Common myeloid progenitor, CD34-positive (primary cell): ENCODE measurements at regions not wholly inside any gene's neighbourhood (a gene's known extent, or its start where the extent isn't known, plus 50 kb on each side); places are given as distances from the start of the nearest gene placed in this dataset.

Experiments used
- CTCF ChIA-PET: fragments of 350-600 bp; sonication (Branson Sonifier 250); formaldehyde crosslinking; loops from one replicate; lab custom pipeline; 2021; ENCODE audit warnings: antibody characterized with exemption; lab: Charles Lee
- POLR2A ChIA-PET: fragments of 350-600 bp; sonication (Branson Sonifier 250); formaldehyde crosslinking; loops from one replicate; lab custom pipeline; 2021; ENCODE audit warnings: antibody characterized with exemption; lab: Charles Lee
- DNase-seq, 3 donors: peaks; one replicate each; pipeline versions ENCODE4 v3.0.0 to v3.0.0-alpha.2; 2013
- H3K27ac ChIP-seq, 2 experiments: 1 replicate in 1 of 2; 2 replicates in 1 of 2; pipeline ENCODE4 v1.7.0; 2013; ENCODE audit warnings: inconsistent platforms in 2 of 2, low read length in 2 of 2, mild to moderate bottlenecking in 2 of 2, low read depth in 1 of 2, moderate library complexity in 1 of 2; ENCODE audit not compliant: severe bottlenecking in 2 of 2, insufficient read depth in 1 of 2, poor library complexity in 1 of 2
- H3K27me3 ChIP-seq, 5 experiments: replicated peaks in 2 of 5; 1 replicate in 3 of 5; 2 replicates in 2 of 5; pipeline versions ENCODE4 v1.6.1 to v1.7.0; 2013; ENCODE audit warnings: low read length in 4 of 5, mild to moderate bottlenecking in 2 of 5, moderate library complexity in 2 of 5, inconsistent platforms in 1 of 5; ENCODE audit not compliant: insufficient read depth in 5 of 5, control insufficient read depth in 4 of 5
- H3K36me3 ChIP-seq, 4 experiments: 1 replicate in 2 of 4; 2 replicates in 2 of 4; pipeline versions ENCODE4 v1.6.1 to v1.7.0; 2013; ENCODE audit warnings: low read length in 3 of 4, control low read depth in 1 of 4, mild to moderate bottlenecking in 1 of 4; ENCODE audit not compliant: control insufficient read depth in 4 of 4, insufficient read depth in 4 of 4
- H3K4me1 ChIP-seq, 4 experiments: 1 replicate in 3 of 4; 2 replicates in 1 of 4; pipeline versions ENCODE4 v1.6.1 to v1.7.1; 2013; ENCODE audit warnings: low read length in 3 of 4, mild to moderate bottlenecking in 3 of 4, control low read depth in 1 of 4, inconsistent platforms in 1 of 4, moderate library complexity in 1 of 4; ENCODE audit not compliant: control insufficient read depth in 4 of 4, insufficient read depth in 4 of 4; ENCODE audit errors: control extremely low read depth in 1 of 4
- H3K4me3 ChIP-seq, 7 experiments: 1 replicate in 4 of 7; 2 replicates in 3 of 7; pipeline versions ENCODE4 v1.5.1 to v1.7.0; 2013; ENCODE audit warnings: mild to moderate bottlenecking in 7 of 7, low read length in 6 of 7, moderate library complexity in 6 of 7, inconsistent platforms in 2 of 7, low read depth in 2 of 7, control low read depth in 1 of 7; ENCODE audit not compliant: insufficient read depth in 4 of 7, control insufficient read depth in 1 of 7; ENCODE audit errors: extremely low read depth in 1 of 7
- H3K9me3 ChIP-seq, 5 experiments: 1 replicate in 4 of 5; 2 replicates in 1 of 5; pipeline versions ENCODE4 v1.6.1 to v1.7.1; 2013; ENCODE audit warnings: low read length in 4 of 5, mild to moderate bottlenecking in 2 of 5, inconsistent platforms in 1 of 5, low read depth in 1 of 5, moderate library complexity in 1 of 5; ENCODE audit not compliant: control insufficient read depth in 4 of 5, insufficient read depth in 2 of 5; ENCODE audit errors: control extremely low read depth in 1 of 5
- WGBS: methylation state at CpG from one replicate; pipeline ENCODE4 v1.1.5; 2013; ENCODE audit not compliant: insufficient coverage; 5-methylcytosine and 5-hydroxymethylcytosine counted together

DNA sequence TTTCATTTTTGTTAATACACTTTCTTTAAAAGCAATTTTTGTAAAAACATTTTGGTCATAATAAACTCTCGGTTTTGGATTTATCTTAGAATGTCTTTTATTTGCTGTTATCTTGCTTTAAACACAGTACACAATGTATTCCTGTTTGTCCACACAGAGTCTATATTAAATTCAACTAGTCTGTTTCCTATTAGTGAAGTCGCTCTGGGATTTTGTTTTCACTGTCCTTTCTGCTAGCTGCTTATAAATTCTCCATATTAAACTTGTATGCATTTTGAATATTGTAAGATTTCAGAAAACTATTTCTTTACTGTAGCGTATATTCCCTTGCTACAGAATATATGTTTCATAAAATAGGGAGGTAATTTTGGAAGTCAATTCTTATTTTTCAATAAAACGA is 630.2 kb downstream of the HDGFL1 start:
- WGBS, result no CpG with 5 or more reads among the region's 4 CpGs
- no peaks in the 10 kb centered on the region for H3K27me3 ChIP-seq
- H3K4me1 ChIP-seq, result no peaks in the 10 kb centered on the region
- ChIA-PET POLR2A (no interaction called here), CTCF (no interaction called here)
- DNase-seq, result no peak
- no peaks in the 10 kb centered on the region for H3K36me3 ChIP-seq
- H3K9me3 ChIP-seq, result no peaks in the 10 kb centered on the region
- H3K4me3 ChIP-seq, result no peak overlapping the region
- no peak overlapping the region for H3K27ac ChIP-seq

DNA sequence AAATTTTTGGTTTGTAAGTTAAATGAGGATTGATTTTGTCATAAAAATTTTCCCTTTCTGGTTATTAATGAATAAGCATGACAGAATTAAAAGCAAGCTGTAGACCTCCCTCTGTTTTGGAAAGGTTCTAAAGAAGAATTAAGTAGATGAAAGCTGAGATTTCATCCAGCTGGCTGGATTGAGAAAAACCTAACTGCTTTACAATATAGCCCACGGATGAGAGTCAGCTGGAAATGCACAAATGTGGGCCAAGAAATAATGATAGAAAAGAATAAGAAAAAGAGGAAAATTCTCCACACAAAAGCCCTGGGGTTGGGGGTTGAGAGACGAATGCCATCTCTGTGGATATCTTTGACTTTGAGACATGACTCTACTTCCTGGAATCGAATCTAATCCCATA is 631.6 kb downstream of the HDGFL1 start:
- Histone ChIP-seq H3K4me1 (no peaks in the 10 kb centered on the region), H3K36me3 (no peaks in the 10 kb centered on the region), H3K27me3 (no peaks in the 10 kb centered on the region), H3K4me3 (no peak overlapping the region), H3K27ac (no peak overlapping the region), H3K9me3 (no peaks in the 10 kb centered on the region)
- no peak for DNase-seq
- CTCF ChIA-PET, result no interaction called here
- WGBS, result 100% methylated on average over 2 of the region's 3 CpGs
- POLR2A ChIA-PET, result no interaction called here

DNA sequence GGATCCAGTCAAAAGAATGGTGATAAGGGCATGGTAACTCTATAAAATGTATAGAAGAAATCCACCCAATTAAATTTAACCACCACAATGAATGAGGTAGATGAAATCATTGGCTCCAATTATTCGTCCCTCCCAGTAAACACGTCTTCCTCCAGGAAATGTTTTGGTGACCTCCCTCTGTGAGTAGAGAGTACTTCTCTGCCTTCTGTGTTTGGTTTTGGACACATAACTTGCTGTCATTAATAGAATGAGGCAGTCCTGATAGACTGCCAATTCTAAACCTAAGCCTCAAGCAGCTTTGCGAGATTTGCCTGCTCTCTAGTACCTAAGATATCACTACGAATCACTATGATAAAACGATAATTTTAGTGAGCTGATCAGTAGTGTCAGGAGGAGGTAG is 632.8 kb downstream of the HDGFL1 start:
- H3K27me3 ChIP-seq, result no peaks in the 10 kb centered on the region
- no peaks in the 10 kb centered on the region for H3K9me3 ChIP-seq
- H3K4me3 ChIP-seq, result no peak overlapping the region
- no CpG with 5 or more reads among the region's 5 CpGs for WGBS
- DNase-seq, result no peak
- no peak overlapping the region for H3K27ac ChIP-seq
- ChIA-PET POLR2A (no interaction called here), CTCF (no interaction called here)
- H3K36me3 ChIP-seq, result no peaks in the 10 kb centered on the region
- no peaks in the 10 kb centered on the region for H3K4me1 ChIP-seq

DNA sequence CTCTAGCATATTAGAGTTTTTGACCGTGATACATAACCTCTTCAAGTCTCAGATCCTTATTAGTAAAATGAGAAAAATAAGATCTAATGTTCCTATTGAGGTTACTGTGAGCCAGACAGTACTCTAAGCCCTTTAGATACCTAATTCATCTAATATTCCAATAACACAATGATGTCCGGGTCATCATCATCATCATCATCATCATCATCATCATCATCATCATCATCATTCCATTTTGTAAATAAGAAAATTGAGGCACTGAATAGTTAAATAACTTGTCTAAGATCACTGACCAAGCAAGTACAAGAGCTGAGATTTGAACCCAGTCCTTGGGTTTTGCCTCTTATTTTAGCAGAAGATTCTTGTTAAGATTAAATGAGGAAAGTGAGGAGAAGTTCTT is 643.0 kb downstream of the HDGFL1 start:
- Histone ChIP-seq H3K9me3 (peaks cover 0 to 10% (median 2%) of the 10 kb centered on the region in 5 experiments), H3K4me3 (no peak overlapping the region), H3K4me1 (no peaks in the 10 kb centered on the region), H3K27ac (no peak overlapping the region), H3K36me3 (no peaks in the 10 kb centered on the region), H3K27me3 (no peaks in the 10 kb centered on the region)
- ChIA-PET CTCF (no interaction called here), POLR2A (no interaction called here)
- WGBS, result no CpG with 5 or more reads among the region's 2 CpGs
- DNase-seq, result no peak

DNA sequence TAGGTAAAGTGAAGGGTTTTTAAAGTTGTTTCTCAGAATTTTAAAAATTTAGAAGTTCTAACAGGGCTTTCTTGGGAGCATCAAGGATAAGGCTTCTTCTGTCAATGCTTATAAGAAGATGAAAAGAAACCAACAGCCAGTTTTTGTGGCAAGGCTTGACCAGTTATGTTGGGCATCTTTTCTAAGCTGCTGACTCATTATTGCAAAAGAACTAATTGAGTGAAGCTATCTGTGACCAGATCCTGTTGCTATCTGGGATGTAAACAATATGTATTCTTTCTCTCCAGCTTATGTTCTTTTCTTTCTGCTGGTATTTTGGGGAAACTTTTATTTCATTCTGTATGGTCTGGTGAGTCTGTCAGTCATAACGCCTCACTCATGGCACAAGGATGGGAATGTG is 643.8 kb downstream of the HDGFL1 start:
- no peaks in the 10 kb centered on the region for H3K36me3 ChIP-seq
- CTCF ChIA-PET, result no interaction called here
- no CpG with 5 or more reads among the region's 1 CpG for WGBS
- POLR2A ChIA-PET, result no interaction called here
- H3K4me1 ChIP-seq, result no peaks in the 10 kb centered on the region
- no peak for DNase-seq
- no peak overlapping the region for H3K4me3 ChIP-seq
- no peak overlapping the region for H3K27ac ChIP-seq
- H3K27me3 ChIP-seq, result no peaks in the 10 kb centered on the region
- H3K9me3 ChIP-seq, result peaks cover 0 to 6% (median 2%) of the 10 kb centered on the region in 5 experiments

DNA sequence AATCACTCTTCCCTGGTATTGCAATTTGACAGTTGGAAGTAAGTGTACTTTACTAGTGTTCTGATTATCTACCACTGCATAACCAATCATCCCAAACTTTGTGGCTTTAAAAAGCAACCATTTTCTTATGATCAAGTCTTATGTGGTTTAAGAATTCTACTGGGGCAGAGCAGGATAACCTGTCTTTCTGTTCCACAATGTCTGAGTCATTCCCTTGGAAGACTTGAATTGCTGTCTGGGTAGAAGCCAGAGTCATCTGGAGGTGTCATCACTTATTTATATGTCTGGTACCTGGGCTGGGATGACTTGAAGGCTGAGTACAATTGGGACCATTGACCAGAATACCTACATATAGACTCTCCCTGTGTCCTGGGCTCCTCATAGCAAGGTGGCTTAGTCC is 644.3 kb downstream of the HDGFL1 start:
- Histone ChIP-seq H3K36me3 (no peaks in the 10 kb centered on the region), H3K4me3 (no peak overlapping the region), H3K9me3 (peaks cover 0 to 3% (median 2%) of the 10 kb centered on the region in 5 experiments), H3K27me3 (no peaks in the 10 kb centered on the region), H3K27ac (no peak overlapping the region), H3K4me1 (no peaks in the 10 kb centered on the region)
- DNase-seq, result no peak
- POLR2A ChIA-PET, result no interaction called here
- CTCF ChIA-PET, result no interaction called here

DNA sequence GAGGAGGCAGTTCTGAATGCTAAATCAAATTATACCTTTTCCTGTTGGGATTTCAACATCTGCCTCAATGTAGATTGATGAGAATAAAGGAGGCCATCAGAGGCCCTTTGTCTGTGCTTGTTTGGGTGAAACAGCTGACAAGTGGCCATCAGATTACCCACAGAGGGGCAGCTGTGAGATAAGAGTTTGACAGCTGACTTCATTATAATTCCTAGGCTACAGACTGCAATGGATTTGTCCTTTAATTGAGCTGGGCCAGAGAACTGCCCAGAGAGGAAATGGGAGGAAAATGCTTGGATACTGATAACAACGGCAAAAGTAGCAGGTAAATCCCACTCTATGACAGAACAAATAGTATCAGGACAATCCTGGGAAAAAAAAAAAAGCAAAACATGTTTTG is 649.4 kb downstream of the HDGFL1 start:
- DNase-seq, result no peak
- ChIA-PET CTCF (no interaction called here), POLR2A (no interaction called here)
- H3K4me1 ChIP-seq, result no peaks in the 10 kb centered on the region
- no peaks in the 10 kb centered on the region for H3K36me3 ChIP-seq
- no peak overlapping the region for H3K4me3 ChIP-seq
- no peaks in the 10 kb centered on the region for H3K9me3 ChIP-seq
- WGBS, result no CpG with 5 or more reads among the region's 1 CpG
- no peaks in the 10 kb centered on the region for H3K27me3 ChIP-seq
- H3K27ac ChIP-seq, result no peak overlapping the region
